MV-4-11 (cell line): ENCODE measurements at regions not wholly inside any gene's neighbourhood (a gene's known extent, or its start where the extent isn't known, plus 50 kb on each side); places are given as distances from the start of the nearest gene placed in this dataset.

Experiments used
- DNase-seq: peaks from one replicate; lab custom pipeline; 2025; lab: John Stamatoyannopoulos, UW

GRCh38 chr6:30806581-30807183 is 62.3 kb upstream of the IER3 start:
- DNase-seq: no peak

- no peak for DNase-seq
Measured at GRCh38 chr6:30804333-30804732, 60.0 kb upstream of the IER3 start.

GRCh38 chr6:30802731-30803130 is 58.4 kb upstream of the IER3 start:
- DNase-seq: no peak

GRCh38 chr6:30801950-30802349 is 57.6 kb upstream of the IER3 start:
- DNase-seq: no peak

GRCh38 chr6:30800871-30801270 is 56.5 kb upstream of the IER3 start:
- DNase-seq: no peak

GRCh38 chr6:30799210-30799609 is 54.9 kb upstream of the IER3 start:
- peak; percentile 70 for DNase-seq

DNA sequence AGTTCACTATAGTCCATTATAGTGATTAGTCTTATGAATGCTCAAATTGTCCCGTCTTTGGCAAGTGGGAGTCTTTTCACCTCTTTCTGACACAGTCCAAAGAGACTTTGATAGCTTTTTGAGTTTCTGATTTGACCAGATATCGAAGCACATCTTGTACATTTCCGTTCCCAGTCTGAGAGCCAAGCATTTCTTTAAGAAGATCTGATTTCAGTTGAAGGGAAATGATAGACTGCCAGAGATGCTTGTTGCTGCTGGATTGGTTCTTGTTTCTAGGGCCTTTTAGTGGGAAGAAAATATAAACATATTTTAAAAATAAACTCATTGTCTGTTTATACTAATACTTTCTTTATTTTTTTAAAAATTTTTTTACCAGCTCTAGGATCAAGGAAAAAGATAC is 54.1 kb upstream of the IER3 start:
- no peak for DNase-seq

- DNase-seq: no peak
Measured at GRCh38 chr6:30795549-30796293, 51.4 kb upstream of the IER3 start.
